OCI-LY3 (cell line): ENCODE measurements at regions not wholly inside any gene's neighbourhood (a gene's known extent, or its start where the extent isn't known, plus 50 kb on each side); places are given as distances from the start of the nearest gene placed in this dataset.

Experiments used
- H2AFZ ChIP-seq: fragments of 200-600, 300-600 bp; shearing (Covaris generic); 2 replicates; pipeline ENCODE4 v1.6.0; 2014; ENCODE audit warnings: antibody characterized with exemption, low read depth, low read length
- H3K27ac ChIP-seq: fragments of 200-600, 300-600 bp; sonication (generic); 2 replicates; pipeline ENCODE4 v1.5.1; 2014; ENCODE audit warnings: mild to moderate bottlenecking, low read length, moderate library complexity, mixed read lengths
- H3K27me3 ChIP-seq: fragments of 200-600, 300-600 bp; sonication (generic); 2 replicates; pipeline ENCODE4 v1.6.1; 2014; ENCODE audit warnings: low read depth, low read length, mixed read lengths
- H3K36me3 ChIP-seq: fragments of 200-600, 300-600 bp; sonication (generic); replicated peaks from 2 replicates; pipeline ENCODE3; 2014; ENCODE audit warnings: low read depth, low read length, mixed read lengths
- H3K4me1 ChIP-seq: fragments of 300-600, 200-600 bp; sonication (generic); 2 replicates; pipeline ENCODE4 v1.6.1; 2014; ENCODE audit warnings: low read length, mixed read lengths
- H3K4me2 ChIP-seq: fragments of 200-600, 300-600 bp; sonication (generic); 2 replicates; pipeline ENCODE4 v1.6.1; 2014; ENCODE audit warnings: low read length, mixed read lengths
- H3K4me3 ChIP-seq: fragments of 300-600, 200-600 bp; sonication (generic); 2 replicates; pipeline ENCODE4 v1.5.1; 2014; ENCODE audit warnings: antibody characterized with exemption, mild to moderate bottlenecking, low read length, moderate library complexity
- H3K79me2 ChIP-seq: fragments of 300-600, 200-600 bp; shearing (Covaris generic); 2 replicates; pipeline ENCODE4 v1.6.1; 2014; ENCODE audit warnings: mild to moderate bottlenecking, low read length, mixed read lengths
- H3K9ac ChIP-seq: fragments of 300-600, 200-600 bp; shearing (Covaris generic); 2 replicates; pipeline ENCODE4 v1.6.0; 2014; ENCODE audit warnings: mild to moderate bottlenecking, low read length, moderate library complexity
- H3K9me3 ChIP-seq: fragments of 200-600, 300-600 bp; shearing (Covaris generic); 2 replicates; pipeline ENCODE4 v1.6.1; 2014; ENCODE audit warnings: low read length, mixed read lengths; ENCODE audit not compliant: insufficient read depth
- H4K20me1 ChIP-seq: fragments of 200-600, 300-600 bp; sonication (generic); 2 replicates; pipeline ENCODE4 v1.6.1; 2016; ENCODE audit warnings: low read length, mixed read lengths; ENCODE audit not compliant: insufficient read depth
- EZH2phosphoT487 ChIP-seq: fragments of 200-600 bp; shearing (Covaris generic); IDR thresholded peaks from 2 replicates; pipeline ENCODE4 v1.6.1; 2018; ENCODE audit warnings: antibody characterized with exemption, mixed run types, low read depth
- TF ChIP-seq, protein P1 (sequence below): fragments of 200-600, 300-600 bp; sonication (generic); IDR thresholded peaks from 2 replicates; pipeline ENCODE4 v1.5.1; 2014; ENCODE audit warnings: antibody characterized with exemption, low read length, low read depth

DNA sequence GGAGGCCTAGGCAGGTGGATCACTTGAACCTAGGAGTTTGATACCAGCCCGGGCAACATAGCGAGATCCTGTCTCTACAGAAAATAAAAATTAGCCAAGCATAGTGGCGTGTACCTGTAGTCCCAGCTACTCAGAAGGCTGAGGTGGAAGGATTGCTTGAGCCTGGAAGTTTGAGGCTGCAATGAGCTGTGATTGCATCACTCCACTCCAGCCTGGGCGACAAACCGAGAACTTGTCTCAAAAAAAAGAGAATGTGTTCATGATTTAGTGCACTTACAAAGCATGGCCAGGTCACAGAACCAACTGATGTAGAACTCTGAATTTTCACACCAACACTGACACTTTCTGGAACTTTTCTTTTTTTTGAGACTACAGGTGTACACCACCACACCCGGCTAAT, 182.7 kb downstream of the ZFP64 start:
- Histone ChIP-seq H3K4me2 (no peak overlapping the region), H3K4me1 (no peaks in the 10 kb centered on the region), H3K9ac (no peak overlapping the region), H3K79me2 (no peaks in the 10 kb centered on the region), H3K4me3 (no peak overlapping the region), H3K36me3 (no peaks in the 10 kb centered on the region), H3K27me3 (peaks cover 19% of the 10 kb centered on the region; the same call in 1 of the 2 replicates), H3K9me3 (no peaks in the 10 kb centered on the region), H3K27ac (no peak overlapping the region), H4K20me1 (no peaks in the 10 kb centered on the region), H2AFZ (no peak overlapping the region)
- TF ChIP-seq, protein P1, sequence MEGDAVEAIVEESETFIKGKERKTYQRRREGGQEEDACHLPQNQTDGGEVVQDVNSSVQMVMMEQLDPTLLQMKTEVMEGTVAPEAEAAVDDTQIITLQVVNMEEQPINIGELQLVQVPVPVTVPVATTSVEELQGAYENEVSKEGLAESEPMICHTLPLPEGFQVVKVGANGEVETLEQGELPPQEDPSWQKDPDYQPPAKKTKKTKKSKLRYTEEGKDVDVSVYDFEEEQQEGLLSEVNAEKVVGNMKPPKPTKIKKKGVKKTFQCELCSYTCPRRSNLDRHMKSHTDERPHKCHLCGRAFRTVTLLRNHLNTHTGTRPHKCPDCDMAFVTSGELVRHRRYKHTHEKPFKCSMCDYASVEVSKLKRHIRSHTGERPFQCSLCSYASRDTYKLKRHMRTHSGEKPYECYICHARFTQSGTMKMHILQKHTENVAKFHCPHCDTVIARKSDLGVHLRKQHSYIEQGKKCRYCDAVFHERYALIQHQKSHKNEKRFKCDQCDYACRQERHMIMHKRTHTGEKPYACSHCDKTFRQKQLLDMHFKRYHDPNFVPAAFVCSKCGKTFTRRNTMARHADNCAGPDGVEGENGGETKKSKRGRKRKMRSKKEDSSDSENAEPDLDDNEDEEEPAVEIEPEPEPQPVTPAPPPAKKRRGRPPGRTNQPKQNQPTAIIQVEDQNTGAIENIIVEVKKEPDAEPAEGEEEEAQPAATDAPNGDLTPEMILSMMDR: no peak
- TF ChIP-seq EZH2phosphoT487: no peak

DNA sequence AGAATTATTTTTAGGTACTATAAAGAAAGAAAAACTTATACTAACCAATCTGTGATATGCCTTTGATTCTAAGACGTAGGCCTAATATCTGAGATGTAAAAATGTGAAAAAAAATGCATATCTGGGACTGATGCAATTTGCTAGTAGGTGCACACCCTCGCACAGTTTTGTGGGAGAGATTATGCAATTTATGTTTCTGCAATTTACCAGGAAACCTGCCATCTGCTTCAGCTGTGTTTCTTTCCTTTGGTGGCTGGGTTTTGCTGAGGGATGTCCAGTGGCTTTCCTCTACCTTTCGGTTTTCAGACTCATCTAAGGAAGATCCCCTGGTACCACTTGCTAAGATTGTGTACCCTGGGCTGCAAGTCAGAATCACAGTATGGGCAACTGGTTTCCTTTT, 186.9 kb downstream of the ZFP64 start:
- Histone ChIP-seq H3K9me3 (no peaks in the 10 kb centered on the region), H2AFZ (no peak overlapping the region), H3K27me3 (peaks cover 35% of the 10 kb centered on the region), H4K20me1 (no peaks in the 10 kb centered on the region), H3K79me2 (no peaks in the 10 kb centered on the region), H3K4me3 (no peak overlapping the region), H3K9ac (no peak overlapping the region), H3K27ac (no peak overlapping the region), H3K4me1 (no peaks in the 10 kb centered on the region), H3K36me3 (no peaks in the 10 kb centered on the region), H3K4me2 (no peak overlapping the region)
- TF ChIP-seq, protein P1: no peak
- TF ChIP-seq EZH2phosphoT487: no peak

DNA sequence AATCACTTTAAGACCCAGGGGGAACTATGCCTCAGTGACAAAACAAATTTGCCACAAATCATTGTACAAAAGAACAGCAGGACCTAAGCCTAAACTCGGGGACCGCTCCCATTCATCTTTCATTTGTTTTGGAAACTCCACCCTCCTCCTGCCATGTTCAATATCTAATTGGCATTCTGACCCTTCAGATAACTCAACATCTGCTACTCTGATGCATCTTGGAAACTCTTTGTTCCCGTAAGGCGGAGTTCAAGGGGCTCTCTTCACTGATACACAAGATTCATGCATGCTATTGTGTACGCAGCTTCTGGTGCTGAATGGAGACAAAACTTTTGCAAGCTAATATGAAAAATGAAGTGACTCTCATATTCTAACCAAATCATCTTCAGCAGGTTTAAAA, 187.6 kb downstream of the ZFP64 start:
- Histone ChIP-seq H3K27ac (no peak overlapping the region), H3K79me2 (no peaks in the 10 kb centered on the region), H2AFZ (no peak overlapping the region), H4K20me1 (no peaks in the 10 kb centered on the region), H3K27me3 (peaks cover 35% of the 10 kb centered on the region), H3K36me3 (no peaks in the 10 kb centered on the region), H3K9ac (no peak overlapping the region), H3K4me1 (no peaks in the 10 kb centered on the region), H3K9me3 (no peaks in the 10 kb centered on the region), H3K4me2 (no peak overlapping the region), H3K4me3 (no peak overlapping the region)
- TF ChIP-seq, protein P1: no peak
- no peak for TF ChIP-seq EZH2phosphoT487

DNA sequence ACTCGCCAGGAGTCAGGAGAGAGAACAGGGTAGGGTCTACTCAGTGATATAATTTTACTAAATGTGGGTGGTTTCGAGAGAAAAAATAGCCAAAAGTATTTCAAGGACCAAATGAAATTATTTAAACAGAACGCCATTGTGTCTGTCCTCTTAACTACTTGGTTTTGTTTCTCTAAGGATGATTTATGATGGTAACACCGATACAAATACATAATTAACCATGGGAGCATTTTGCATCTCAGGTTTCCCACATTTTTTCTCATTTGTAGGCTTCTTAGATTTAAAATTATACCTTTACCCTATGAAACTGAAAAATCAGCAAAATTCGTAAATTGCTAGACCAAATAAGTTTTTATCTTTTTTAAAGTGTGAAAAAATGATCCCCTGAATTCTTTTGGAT, 188.2 kb downstream of the ZFP64 start:
- no peak overlapping the region for H3K4me3 ChIP-seq
- no peak for TF ChIP-seq EZH2phosphoT487
- TF ChIP-seq, protein P1: no peak
- no peak overlapping the region for H2AFZ ChIP-seq
- no peak overlapping the region for H3K4me2 ChIP-seq
- peaks cover 35% of the 10 kb centered on the region for H3K27me3 ChIP-seq
- H3K36me3 ChIP-seq: no peaks in the 10 kb centered on the region
- no peaks in the 10 kb centered on the region for H3K79me2 ChIP-seq
- no peaks in the 10 kb centered on the region for H4K20me1 ChIP-seq
- H3K27ac ChIP-seq: no peak overlapping the region
- no peaks in the 10 kb centered on the region for H3K9me3 ChIP-seq
- no peaks in the 10 kb centered on the region for H3K4me1 ChIP-seq
- H3K9ac ChIP-seq: no peak overlapping the region
